HUES64 (cell line): ENCODE measurements at regions not wholly inside any gene's neighbourhood (a gene's known extent, or its start where the extent isn't known, plus 50 kb on each side); places are given as distances from the start of the nearest gene placed in this dataset.
"Not testable (repeated sequence)": the region's sequence is repeated elsewhere in the genome, so short reads cannot be mapped to it uniquely, and the experiment has no call there.

Source experiments
- H3K27ac ChIP-seq: 2 replicates; pipeline ENCODE4 v1.7.0; 2013; ENCODE audit warnings: low read depth, low read length, inconsistent platforms
- H3K27me3 ChIP-seq: 2 replicates; pipeline ENCODE4 v1.6.1; 2013; ENCODE audit warnings: mild to moderate bottlenecking, low read length; ENCODE audit not compliant: insufficient read depth
- H3K36me3 ChIP-seq: 2 replicates; pipeline ENCODE4 v1.6.1; 2013; ENCODE audit warnings: mild to moderate bottlenecking, low read length; ENCODE audit not compliant: insufficient read depth
- H3K4me1 ChIP-seq: 2 replicates; pipeline ENCODE4 v1.6.1; 2013; ENCODE audit warnings: mild to moderate bottlenecking, low read length, moderate library complexity; ENCODE audit not compliant: insufficient read depth
- H3K4me3 ChIP-seq: 2 replicates; pipeline ENCODE4 v1.5.1; 2013; ENCODE audit warnings: mild to moderate bottlenecking, low read length, moderate library complexity
- H3K9ac ChIP-seq: 2 replicates; pipeline ENCODE4 v1.6.1; 2013; ENCODE audit warnings: mild to moderate bottlenecking, low read depth, low read length
- H3K9me3 ChIP-seq: 2 replicates; pipeline ENCODE4 v1.6.1; 2013; ENCODE audit warnings: low read depth, low read length; ENCODE audit not compliant: insufficient read depth
- WGBS: fragments of 150-250, 120-280 bp; methylation state at CpG from one replicate; pipeline ENCODE4 v1.1.7; 2013; ENCODE audit warnings: missing lambda C conversion rate; 5-methylcytosine and 5-hydroxymethylcytosine counted together

DNA sequence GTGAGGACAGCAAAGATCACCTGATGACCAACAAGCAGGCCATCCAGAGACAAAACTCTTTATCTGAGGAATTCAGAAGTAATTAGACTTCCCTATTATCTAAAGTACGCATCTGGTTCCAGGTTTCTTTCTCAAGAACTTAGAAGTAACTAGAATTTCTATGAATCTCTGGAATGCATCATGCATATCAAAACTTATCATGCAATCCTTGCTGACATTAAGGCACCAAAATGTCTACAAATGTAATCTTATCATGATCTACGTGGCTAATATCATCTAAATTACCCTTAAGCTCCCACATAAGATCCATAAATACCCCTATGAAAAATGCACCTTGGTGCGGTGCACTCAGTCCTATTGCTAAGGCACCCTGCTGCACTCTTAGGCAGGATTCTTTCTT lies 488.1 kb upstream of the TLE4 start:
- WGBS = 98% methylated on average over 3 of the region's 3 CpGs
- H3K4me1 ChIP-seq = no peaks in the 10 kb centered on the region
- H3K36me3 ChIP-seq = no peaks in the 10 kb centered on the region
- no peaks in the 10 kb centered on the region for H3K27me3 ChIP-seq
- H3K9ac ChIP-seq = no peak overlapping the region
- H3K9me3 ChIP-seq = 0 out of 2 replicates have a peak, but pooled peaks cover 2% of the 10 kb centered on the region
- no peak overlapping the region for H3K4me3 ChIP-seq
- no peak overlapping the region for H3K27ac ChIP-seq

DNA sequence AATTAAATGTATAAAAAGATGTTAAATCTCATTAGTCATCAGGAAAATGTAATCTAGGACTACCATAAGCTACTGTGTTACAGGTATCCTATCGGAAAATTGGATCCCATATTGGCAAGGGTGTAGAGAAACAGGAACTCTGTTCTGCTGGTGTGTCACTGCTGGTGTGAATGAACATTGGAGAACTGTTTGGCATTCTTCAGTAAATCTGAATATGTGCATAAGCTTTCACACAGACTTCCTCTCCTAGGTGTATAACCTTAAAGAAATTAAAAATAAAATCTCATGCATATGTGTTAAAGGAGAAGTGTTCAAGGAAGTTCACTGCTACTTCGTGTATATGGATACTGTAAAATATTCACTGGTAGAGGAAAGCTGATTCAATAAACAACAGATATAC lies 484.6 kb upstream of the TLE4 start:
- Histone ChIP-seq H3K27me3 (no peaks in the 10 kb centered on the region), H3K9ac (no peak overlapping the region), H3K9me3 (peaks cover 12% of the 10 kb centered on the region), H3K27ac (no peak overlapping the region), H3K4me1 (no peaks in the 10 kb centered on the region), H3K4me3 (no peak overlapping the region), H3K36me3 (no peaks in the 10 kb centered on the region)
- WGBS = 100% methylated on average over 1 of the region's 2 CpGs

DNA sequence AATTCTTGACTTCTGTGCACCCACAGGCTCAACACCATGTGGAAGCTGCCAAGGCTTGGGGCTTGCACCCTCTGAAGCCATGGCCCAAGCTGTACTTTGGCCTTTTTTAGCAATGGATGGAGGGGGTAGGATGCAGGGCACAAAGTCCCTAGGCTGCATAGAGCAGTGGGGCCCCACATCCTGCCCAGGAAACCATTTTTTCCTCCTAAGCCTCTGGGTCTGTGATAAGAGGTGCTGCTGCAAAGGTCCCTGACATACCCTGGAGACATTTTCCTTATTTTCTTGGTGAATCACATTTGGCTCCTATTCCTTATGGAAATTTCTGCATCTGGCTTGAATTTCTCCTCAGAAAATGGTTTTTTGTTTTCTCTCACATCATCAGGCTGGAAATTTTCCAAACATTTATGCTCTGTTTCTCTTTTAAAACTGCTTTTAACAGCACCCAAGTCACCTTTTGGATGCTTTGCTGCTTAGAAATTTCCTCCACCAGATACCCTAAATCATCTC lies 482.7 kb upstream of the TLE4 start:
- H3K9me3 ChIP-seq = peaks cover 12% of the 10 kb centered on the region
- no peak overlapping the region for H3K27ac ChIP-seq
- H3K4me3 ChIP-seq = no peak overlapping the region
- H3K9ac ChIP-seq = no peak overlapping the region
- H3K36me3 ChIP-seq = no peaks in the 10 kb centered on the region
- no peaks in the 10 kb centered on the region for H3K27me3 ChIP-seq
- no peaks in the 10 kb centered on the region for H3K4me1 ChIP-seq

DNA sequence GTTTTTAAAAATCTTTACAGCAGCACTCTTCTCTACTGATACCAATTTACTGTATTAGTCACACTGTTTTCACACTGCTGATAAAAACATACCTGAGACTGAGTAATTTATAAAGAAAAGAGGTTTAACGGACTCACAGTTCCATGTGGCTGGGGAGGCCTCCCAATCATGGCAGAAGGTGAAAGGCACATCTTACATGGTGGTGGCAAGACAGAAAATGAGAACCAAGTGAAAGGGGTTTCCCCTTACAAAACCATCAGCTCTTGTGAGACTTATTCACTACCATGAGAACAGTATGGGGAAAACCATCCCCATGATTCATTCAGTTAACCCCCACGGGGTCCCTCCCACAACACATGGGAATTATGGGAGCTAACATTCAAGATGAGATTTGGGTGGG lies 481.9 kb upstream of the TLE4 start:
- H3K9ac ChIP-seq, H3K36me3 ChIP-seq, H3K27me3 ChIP-seq, H3K4me1 ChIP-seq, H3K4me3 ChIP-seq, H3K27ac ChIP-seq: not testable (repeated sequence)
- peaks cover 12% of the 10 kb centered on the region for H3K9me3 ChIP-seq
- 97% methylated on average over 2 of the region's 2 CpGs for WGBS

- peaks cover 10% of the 10 kb centered on the region for H3K9me3 ChIP-seq
- not testable (repeated sequence) for H3K4me3 ChIP-seq, H3K27ac ChIP-seq, H3K36me3 ChIP-seq, H3K9ac ChIP-seq, H3K4me1 ChIP-seq, H3K27me3 ChIP-seq
- 91% methylated on average over 17 of the region's 17 CpGs for WGBS
Observed at GRCh38 chr9:79103257-79103656, 468.5 kb upstream of the TLE4 start.

GRCh38 chr9:79104216-79104615 lies 467.5 kb upstream of the TLE4 start:
- Histone ChIP-seq H3K27me3 (no peaks in the 10 kb centered on the region), H3K4me1 (no peaks in the 10 kb centered on the region), H3K4me3 (no peak overlapping the region), H3K9me3 (peaks cover 19% of the 10 kb centered on the region), H3K36me3 (no peaks in the 10 kb centered on the region), H3K27ac (no peak overlapping the region), H3K9ac (no peak overlapping the region)
- WGBS = 100% methylated on average over 1 of the region's 1 CpG

DNA sequence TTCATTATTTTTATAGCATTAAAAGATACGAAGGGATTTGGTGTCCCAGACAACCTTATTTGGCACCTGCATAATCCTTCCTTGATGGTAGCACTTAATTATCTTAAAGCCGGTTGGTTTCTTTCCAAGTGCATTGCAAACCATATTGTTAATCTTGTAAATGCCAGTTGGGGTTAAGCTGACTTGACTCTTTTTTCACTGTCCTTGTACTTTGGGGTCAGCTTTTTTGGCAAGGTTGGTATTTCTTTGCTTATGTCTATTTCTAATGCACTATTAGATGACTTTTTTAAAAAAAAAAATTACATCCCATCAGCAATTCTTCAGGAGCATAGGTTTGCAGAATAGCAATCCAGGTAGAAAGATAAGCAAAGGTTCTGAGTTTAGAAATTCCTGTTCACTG lies 466.8 kb upstream of the TLE4 start:
- Histone ChIP-seq H3K36me3 (no peaks in the 10 kb centered on the region), H3K27me3 (no peaks in the 10 kb centered on the region), H3K27ac (no peak overlapping the region), H3K9me3 (peaks cover 22% of the 10 kb centered on the region), H3K4me3 (no peak overlapping the region), H3K4me1 (no peaks in the 10 kb centered on the region), H3K9ac (no peak overlapping the region)
- 96% methylated on average over 2 of the region's 2 CpGs for WGBS

DNA sequence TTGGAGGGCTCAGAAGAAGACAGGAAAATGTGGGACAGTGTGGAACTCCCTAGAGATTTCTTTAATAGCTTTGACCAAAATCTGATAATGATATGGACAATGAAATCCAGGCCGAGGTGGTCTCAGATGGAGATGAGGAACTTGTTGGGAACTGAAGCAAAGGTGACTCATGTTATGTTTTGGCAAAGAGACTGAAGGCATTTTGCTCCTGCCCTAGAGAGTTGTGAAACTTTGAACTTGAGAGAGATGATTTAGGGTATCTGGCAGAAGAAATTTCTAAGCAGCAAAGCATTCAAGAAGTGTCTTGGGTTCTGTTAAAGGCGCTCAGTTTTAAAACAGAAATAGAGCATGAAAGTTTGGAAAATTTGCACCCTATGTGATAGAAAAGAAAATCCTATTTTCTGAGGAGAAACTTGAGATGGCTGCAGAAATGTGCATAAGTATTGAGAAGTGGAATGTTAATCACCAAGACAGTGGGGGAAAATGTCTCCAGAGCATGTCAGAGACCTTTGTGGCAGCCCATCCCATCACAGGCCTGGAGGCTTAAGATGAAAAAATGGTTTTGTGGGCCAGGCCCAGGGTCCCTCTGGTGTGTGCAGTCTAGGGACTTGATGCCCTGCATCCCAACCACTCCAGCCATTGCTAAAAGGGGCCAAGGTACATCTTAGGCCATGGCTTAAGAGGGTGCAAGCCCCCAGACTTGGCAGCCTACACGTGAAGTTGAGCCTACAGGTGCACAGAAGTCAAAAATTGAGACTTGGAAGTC lies 463.7 kb upstream of the TLE4 start:
- Histone ChIP-seq H3K27ac (no peak overlapping the region), H3K9me3 (peaks cover 22% of the 10 kb centered on the region), H3K4me1 (no peaks in the 10 kb centered on the region), H3K36me3 (no peaks in the 10 kb centered on the region), H3K27me3 (no peaks in the 10 kb centered on the region), H3K9ac (no peak overlapping the region), H3K4me3 (no peak overlapping the region)
- WGBS = 92% methylated on average over 3 of the region's 3 CpGs

DNA sequence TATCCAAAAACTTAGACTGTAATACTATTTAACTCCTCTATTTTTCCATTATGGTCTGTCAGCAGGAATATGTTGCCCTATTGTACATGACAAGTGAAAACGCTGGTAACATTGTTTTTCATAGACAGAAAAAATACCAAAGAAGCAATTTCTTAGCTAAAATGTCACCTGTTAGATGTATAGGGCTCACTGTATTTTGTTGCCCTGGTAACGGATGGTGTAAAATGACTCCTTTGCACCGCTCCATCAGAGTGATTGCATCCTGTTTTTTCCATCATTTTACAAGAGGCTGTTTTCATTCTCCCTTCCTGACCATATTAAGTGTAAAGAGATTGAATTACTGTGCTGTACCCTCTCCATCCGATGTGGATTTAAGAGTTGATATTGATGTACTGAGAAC lies 460.1 kb upstream of the TLE4 start:
- no peak overlapping the region for H3K9ac ChIP-seq
- peaks cover 22% of the 10 kb centered on the region for H3K9me3 ChIP-seq
- H3K27ac ChIP-seq = no peak overlapping the region
- H3K4me3 ChIP-seq = no peak overlapping the region
- no peaks in the 10 kb centered on the region for H3K4me1 ChIP-seq
- 84% methylated on average over 4 of the region's 4 CpGs for WGBS
- H3K27me3 ChIP-seq = no peaks in the 10 kb centered on the region
- no peaks in the 10 kb centered on the region for H3K36me3 ChIP-seq

- Histone ChIP-seq H3K27me3 (no peaks in the 10 kb centered on the region), H3K27ac (no peak overlapping the region), H3K4me3 (no peak overlapping the region), H3K9ac (no peak overlapping the region), H3K9me3 (no peaks in the 10 kb centered on the region), H3K36me3 (no peaks in the 10 kb centered on the region), H3K4me1 (no peaks in the 10 kb centered on the region)
- 92% methylated on average over 4 of the region's 4 CpGs for WGBS
Observed at GRCh38 chr9:79115176-79115575, 456.6 kb upstream of the TLE4 start.

GRCh38 chr9:79116041-79116440 lies 455.7 kb upstream of the TLE4 start:
- Histone ChIP-seq H3K9me3 (no peaks in the 10 kb centered on the region), H3K27me3 (no peaks in the 10 kb centered on the region), H3K9ac (no peak overlapping the region), H3K27ac (no peak overlapping the region), H3K36me3 (no peaks in the 10 kb centered on the region), H3K4me1 (no peaks in the 10 kb centered on the region), H3K4me3 (no peak overlapping the region)
- 94% methylated on average over 3 of the region's 3 CpGs for WGBS

- Histone ChIP-seq H3K9me3 (no peaks in the 10 kb centered on the region), H3K4me1 (no peaks in the 10 kb centered on the region), H3K27me3 (no peaks in the 10 kb centered on the region), H3K36me3 (no peaks in the 10 kb centered on the region), H3K27ac (no peak overlapping the region), H3K4me3 (no peak overlapping the region), H3K9ac (no peak overlapping the region)
- 95% methylated on average over 6 of the region's 6 CpGs for WGBS
Observed at GRCh38 chr9:79116709-79117108, 455.1 kb upstream of the TLE4 start.
